HEK293 (cell line): ENCODE measurements at regions not wholly inside any gene's neighbourhood (a gene's known extent, or its start where the extent isn't known, plus 50 kb on each side); places are given as distances from the start of the nearest gene placed in this dataset.

Experiments
- BCL11B ChIP-seq: fragments of 450-650 bp; formaldehyde crosslinking; IDR thresholded peaks from 2 replicates; pipeline ENCODE4 v1.5.1; 2016; ENCODE audit warnings: low read depth, missing biosample characterization, missing genetic modification characterization
- GLIS2 ChIP-seq: fragments of 450-650 bp; formaldehyde crosslinking; IDR thresholded peaks from 2 replicates; pipeline ENCODE4 v1.5.1; 2016; ENCODE audit warnings: missing biosample characterization, missing genetic modification characterization
- HOXA7 ChIP-seq: sonication (generic); formaldehyde crosslinking; IDR thresholded peaks from 2 replicates; pipeline ENCODE4 v1.8.1; 2022; ENCODE audit warnings: missing genetic modification reagents, borderline replicate concordance
- PBX3 ChIP-seq: sonication (generic); formaldehyde crosslinking; IDR thresholded peaks from 2 replicates; pipeline ENCODE4 v1.8.1; 2022; ENCODE audit warnings: mild to moderate bottlenecking, moderate library complexity, missing genetic modification reagents
- REPIN1 ChIP-seq: fragments of 450-650 bp; formaldehyde crosslinking; IDR thresholded peaks from 2 replicates; pipeline ENCODE4 v1.5.1; 2017; ENCODE audit warnings: missing biosample characterization, missing genetic modification characterization, low read depth
- REST ChIP-seq: fragments of 450-650 bp; formaldehyde crosslinking; IDR thresholded peaks from 2 replicates; pipeline ENCODE4 v1.5.1; 2016; ENCODE audit warnings: missing biosample characterization, missing genetic modification characterization
- ZBTB44 ChIP-seq: fragments of 450-650 bp; IDR thresholded peaks from 2 replicates; pipeline ENCODE4 v1.5.1; 2018; ENCODE audit warnings: missing biosample characterization, mild to moderate bottlenecking, missing genetic modification characterization
- ZBTB49 ChIP-seq: fragments of 450-650 bp; formaldehyde crosslinking; IDR thresholded peaks from 2 replicates; pipeline ENCODE4 v1.5.1; 2016; ENCODE audit warnings: missing biosample characterization, missing genetic modification characterization, low read depth
- ZBTB7A ChIP-seq: fragments of 450-650 bp; formaldehyde crosslinking; IDR thresholded peaks from 2 replicates; pipeline ENCODE4 v1.5.1; 2016; ENCODE audit warnings: low read depth, missing biosample characterization, missing genetic modification characterization
- ZNF16 ChIP-seq: fragments of 450-650 bp; formaldehyde crosslinking; IDR thresholded peaks from 2 replicates; pipeline ENCODE4 v1.5.1; 2016; ENCODE audit warnings: low read depth, missing biosample characterization, missing genetic modification characterization
- ZNF174 ChIP-seq: fragments of 450-650 bp; formaldehyde crosslinking; IDR thresholded peaks from 2 replicates; pipeline ENCODE4 v1.5.0; 2017; ENCODE audit warnings: missing biosample characterization, mild to moderate bottlenecking, missing genetic modification characterization
- ZNF292 ChIP-seq: fragments of 450-650 bp; formaldehyde crosslinking; IDR thresholded peaks from 2 replicates; pipeline ENCODE4 v1.5.1; 2016; ENCODE audit warnings: low read depth, missing biosample characterization, missing genetic modification characterization, borderline replicate concordance
- ZNF350 ChIP-seq: fragments of 450-650 bp; formaldehyde crosslinking; IDR thresholded peaks from 2 replicates; pipeline ENCODE4 v1.5.0; 2017; ENCODE audit warnings: missing biosample characterization, mild to moderate bottlenecking, missing genetic modification characterization
- ZNF354C ChIP-seq: fragments of 450-650 bp; formaldehyde crosslinking; IDR thresholded peaks from 2 replicates; pipeline ENCODE4 v1.5.1; 2016; ENCODE audit warnings: missing biosample characterization, missing genetic modification characterization, low read depth, borderline replicate concordance
- ZNF426 ChIP-seq: fragments of 450-650 bp; formaldehyde crosslinking; IDR thresholded peaks from 2 replicates; pipeline ENCODE4 v1.5.1; 2017; ENCODE audit warnings: missing biosample characterization, missing genetic modification characterization, mild to moderate bottlenecking, inconsistent platforms, moderate library complexity
- ZNF518A ChIP-seq: fragments of 450-650 bp; formaldehyde crosslinking; conservative IDR thresholded peaks from 2 replicates; pipeline ENCODE4 v1.5.1; 2016; ENCODE audit warnings: low read depth, missing biosample characterization, missing genetic modification characterization
- ZNF529 ChIP-seq: fragments of 450-650 bp; formaldehyde crosslinking; IDR thresholded peaks from 2 replicates; pipeline ENCODE4 v1.5.1; 2017; ENCODE audit warnings: missing genetic modification characterization, missing biosample characterization; ENCODE audit not compliant: insufficient replicate concordance
- ZNF548 ChIP-seq: fragments of 450-650 bp; formaldehyde crosslinking; IDR thresholded peaks from 2 replicates; pipeline ENCODE4 v1.5.1; 2016; ENCODE audit warnings: missing biosample characterization, missing genetic modification characterization
- ZNF549 ChIP-seq: fragments of 450-650 bp; IDR thresholded peaks from 2 replicates; pipeline ENCODE4 v1.5.1; 2018; ENCODE audit warnings: missing biosample characterization, missing genetic modification characterization, mild to moderate bottlenecking, inconsistent platforms, moderate library complexity
- ZNF580 ChIP-seq: fragments of 450-650 bp; formaldehyde crosslinking; IDR thresholded peaks from 2 replicates; pipeline ENCODE4 v1.5.1; 2016; ENCODE audit warnings: missing biosample characterization, missing genetic modification characterization
- ZNF623 ChIP-seq: fragments of 450-650 bp; formaldehyde crosslinking; IDR thresholded peaks from 2 replicates; pipeline ENCODE4 v1.5.1; 2016; ENCODE audit warnings: missing biosample characterization, missing genetic modification characterization
- ZNF658 ChIP-seq: fragments of 450-650 bp; formaldehyde crosslinking; IDR thresholded peaks from 2 replicates; pipeline ENCODE4; 2016; ENCODE audit warnings: missing biosample characterization, missing genetic modification characterization
- ZNF76 ChIP-seq: fragments of 450-650 bp; formaldehyde crosslinking; IDR thresholded peaks from 2 replicates; pipeline ENCODE4; 2016; ENCODE audit warnings: low read depth, missing biosample characterization, missing genetic modification characterization, borderline replicate concordance
- ZNF777 ChIP-seq: fragments of 450-650 bp; formaldehyde crosslinking; IDR thresholded peaks from 2 replicates; pipeline ENCODE4 v1.5.1; 2017; ENCODE audit warnings: missing biosample characterization, missing genetic modification characterization, borderline replicate concordance

GRCh38 chr10:8359467-8359866 lies 305.0 kb downstream of the GATA3 start (continued):
- TF ChIP-seq ZNF16 (no peak), ZBTB7A (tag by site-specific recombination) (no peak), ZBTB49 (tag by site-specific recombination) (no peak), ZNF549 (no peak), ZNF76 (tag by site-specific recombination) (no peak), ZNF658 (tag by site-specific recombination) (no peak), REST (tag by site-specific recombination) (peak; percentile 77), GLIS2 (no peak), ZNF354C (peak; percentile 90; the same call in 1 of the 2 replicates), HOXA7 (CRISPR knock-in tag) (no peak), ZNF548 (no peak), ZNF292 (tag by site-specific recombination) (no peak), ZNF350 (tag by site-specific recombination) (no peak), PBX3 (CRISPR knock-in tag) (no peak), ZNF623 (tag by site-specific recombination) (peak; percentile 72), REPIN1 (no peak), BCL11B (no peak), ZNF580 (tag by site-specific recombination) (no peak), ZNF529 (no peak), ZNF426 (tag by site-specific recombination) (peak; percentile 89), ZNF518A (tag by site-specific recombination) (peak; percentile 89), ZNF174 (tag by site-specific recombination) (no peak), ZNF777 (no peak), ZBTB44 (tag by site-specific recombination) (no peak)
